ENCODE measurements at regions not wholly inside any gene's neighbourhood (a gene's known extent, or its start where the extent isn't known, plus 50 kb on each side); places are given as distances from the start of the nearest gene placed in this dataset.

DNA sequence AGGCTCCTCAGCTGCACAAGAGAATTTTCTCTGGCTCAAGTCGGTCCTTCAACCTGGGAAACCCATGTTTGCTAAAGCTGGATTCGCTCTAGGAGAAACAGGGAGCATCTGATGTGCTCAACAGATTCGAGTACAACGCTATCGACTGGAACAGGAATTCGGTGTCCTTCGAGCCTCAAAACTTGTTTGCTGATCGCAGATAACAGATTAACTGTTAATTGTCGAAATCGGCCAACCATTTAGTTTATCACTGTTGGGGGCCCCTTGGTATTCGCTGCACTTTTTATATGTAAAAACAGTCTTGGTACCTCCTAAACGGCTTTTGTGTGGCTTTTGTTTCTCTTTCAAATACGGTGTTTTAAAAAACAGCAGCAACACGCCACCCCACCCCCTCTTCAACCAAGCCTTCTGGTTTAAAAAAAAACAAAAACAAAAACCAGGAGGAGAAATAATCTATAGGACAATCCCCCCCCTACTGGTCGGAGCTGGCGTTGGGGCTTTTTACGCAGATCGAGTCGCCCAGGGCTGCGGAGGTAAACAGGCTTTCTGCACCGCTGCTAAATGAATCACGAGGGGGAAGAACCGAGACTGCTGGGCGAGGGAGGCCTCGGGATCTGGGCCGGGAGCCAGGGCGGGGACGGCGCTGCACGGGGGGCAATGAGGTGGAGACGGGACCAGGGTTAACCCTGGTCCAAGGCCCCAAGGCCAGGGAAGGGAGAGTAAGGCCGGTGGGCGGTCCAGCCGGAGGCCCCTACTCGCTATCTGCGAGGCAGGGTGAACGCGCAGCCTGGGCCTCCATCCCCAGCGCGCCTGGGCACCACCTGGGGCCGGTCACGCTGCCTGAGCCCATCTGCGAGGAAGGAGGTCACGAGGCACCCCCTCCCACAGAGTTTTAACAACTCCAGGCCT is 71.7 kb upstream of the BCOR start (continued):
- TF ChIP-seq, protein P1, sequence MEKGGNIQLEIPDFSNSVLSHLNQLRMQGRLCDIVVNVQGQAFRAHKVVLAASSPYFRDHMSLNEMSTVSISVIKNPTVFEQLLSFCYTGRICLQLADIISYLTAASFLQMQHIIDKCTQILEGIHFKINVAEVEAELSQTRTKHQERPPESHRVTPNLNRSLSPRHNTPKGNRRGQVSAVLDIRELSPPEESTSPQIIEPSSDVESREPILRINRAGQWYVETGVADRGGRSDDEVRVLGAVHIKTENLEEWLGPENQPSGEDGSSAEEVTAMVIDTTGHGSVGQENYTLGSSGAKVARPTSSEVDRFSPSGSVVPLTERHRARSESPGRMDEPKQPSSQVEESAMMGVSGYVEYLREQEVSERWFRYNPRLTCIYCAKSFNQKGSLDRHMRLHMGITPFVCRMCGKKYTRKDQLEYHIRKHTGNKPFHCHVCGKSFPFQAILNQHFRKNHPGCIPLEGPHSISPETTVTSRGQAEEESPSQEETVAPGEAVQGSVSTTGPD (CRISPR knock-in tag; IDR thresholded peaks at IDR 0.05) = 0 out of 2 replicates have a peak, but pooled peaks have one; percentile 25
- TF ChIP-seq NR2F6 (IDR thresholded peaks at IDR 0.05) (no peak), NR2F6 (CRISPR knock-in tag; IDR thresholded peaks at IDR 0.05) (peak; percentile 36; the same call in 1 of the 2 replicates), MATR3 (CRISPR knock-in tag; IDR thresholded peaks at IDR 0.05) (no peak), PHF8 (CRISPR knock-in tag; IDR thresholded peaks at IDR 0.05) (peak; percentile 39; the same call in 1 of the 2 replicates), HDAC1 (CRISPR knock-in tag; IDR thresholded peaks at IDR 0.05) (no peak), ZNF614 (CRISPR knock-in tag; IDR thresholded peaks at IDR 0.05; ENCODE audit: borderline replicate concordance) (0 out of 2 replicates have a peak, but pooled peaks have one; percentile 18), NFE2 (CRISPR knock-in tag; IDR thresholded peaks at IDR 0.05) (no peak), ZBTB8A (CRISPR knock-in tag; IDR thresholded peaks at IDR 0.05; ENCODE audit: borderline replicate concordance, low read depth) (no peak), SALL1 (CRISPR knock-in tag; IDR thresholded peaks at IDR 0.05) (peak; percentile 53), ZNF737 (CRISPR knock-in tag; IDR thresholded peaks at IDR 0.05; ENCODE audit: borderline replicate concordance) (no peak), PRPF4 (IDR thresholded peaks at IDR 0.05; ENCODE audit: low read depth, low read length, poor library complexity, severe bottlenecking) (no peak), MAFK (conservative IDR thresholded peaks at IDR 0.05 in 1 of 2, IDR thresholded peaks at IDR 0.05 in 1 of 2; ENCODE audit: low read length in 2 of 2) (no peak), ZNF572 (CRISPR knock-in tag; IDR thresholded peaks at IDR 0.05) (no peak), SRSF1 (optimal IDR thresholded peaks at IDR 0.05; ENCODE audit: low read depth, low read length) (no peak), POLR2AphosphoS2 (IDR thresholded peaks at IDR 0.05; ENCODE audit: low read depth, low read length) (no peak), ZNF644 (CRISPR knock-in tag; IDR thresholded peaks at IDR 0.05; ENCODE audit: low read depth) (no peak), SP140L (CRISPR knock-in tag; IDR thresholded peaks at IDR 0.05; ENCODE audit: borderline replicate concordance) (no peak), SOX13 (IDR thresholded peaks at IDR 0.05) (no peak), SOX13 (CRISPR knock-in tag; conservative IDR thresholded peaks at IDR 0.05 in 1 of 2, IDR thresholded peaks at IDR 0.05 in 1 of 2) (0 out of 4 replicates have a peak, but pooled peaks of 1 of the 2 experiments have one; percentile 11), ZNF232 (CRISPR knock-in tag; IDR thresholded peaks at IDR 0.05; ENCODE audit: borderline replicate concordance) (no peak), HOXD1 (CRISPR knock-in tag; IDR thresholded peaks at IDR 0.05) (no peak), KAT2B (IDR thresholded peaks at IDR 0.05; ENCODE audit: borderline replicate concordance, low read depth, low read length) (no peak), ZNF251 (CRISPR knock-in tag; IDR thresholded peaks at IDR 0.05) (no peak), ZNF547 (CRISPR knock-in tag; IDR thresholded peaks at IDR 0.05) (no peak), ZNF234 (CRISPR knock-in tag; conservative IDR thresholded peaks at IDR 0.05) (no peak)
- TF ChIP-seq, protein P2, sequence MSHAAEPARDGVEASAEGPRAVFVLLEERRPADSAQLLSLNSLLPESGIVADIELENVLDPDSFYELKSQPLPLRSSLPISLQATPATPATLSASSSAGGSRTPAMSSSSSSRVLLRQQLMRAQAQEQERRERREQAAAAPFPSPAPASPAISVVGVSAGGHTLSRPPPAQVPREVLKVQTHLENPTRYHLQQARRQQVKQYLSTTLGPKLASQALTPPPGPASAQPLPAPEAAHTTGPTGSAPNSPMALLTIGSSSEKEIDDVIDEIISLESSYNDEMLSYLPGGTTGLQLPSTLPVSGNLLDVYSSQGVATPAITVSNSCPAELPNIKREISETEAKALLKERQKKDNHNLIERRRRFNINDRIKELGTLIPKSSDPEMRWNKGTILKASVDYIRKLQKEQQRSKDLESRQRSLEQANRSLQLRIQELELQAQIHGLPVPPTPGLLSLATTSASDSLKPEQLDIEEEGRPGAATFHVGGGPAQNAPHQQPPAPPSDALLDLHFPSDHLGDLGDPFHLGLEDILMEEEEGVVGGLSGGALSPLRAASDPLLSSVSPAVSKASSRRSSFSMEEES (CRISPR knock-in tag; IDR thresholded peaks at IDR 0.05) = peak; percentile 46; the same call in 1 of the 2 replicates
- TF ChIP-seq, protein P3, sequence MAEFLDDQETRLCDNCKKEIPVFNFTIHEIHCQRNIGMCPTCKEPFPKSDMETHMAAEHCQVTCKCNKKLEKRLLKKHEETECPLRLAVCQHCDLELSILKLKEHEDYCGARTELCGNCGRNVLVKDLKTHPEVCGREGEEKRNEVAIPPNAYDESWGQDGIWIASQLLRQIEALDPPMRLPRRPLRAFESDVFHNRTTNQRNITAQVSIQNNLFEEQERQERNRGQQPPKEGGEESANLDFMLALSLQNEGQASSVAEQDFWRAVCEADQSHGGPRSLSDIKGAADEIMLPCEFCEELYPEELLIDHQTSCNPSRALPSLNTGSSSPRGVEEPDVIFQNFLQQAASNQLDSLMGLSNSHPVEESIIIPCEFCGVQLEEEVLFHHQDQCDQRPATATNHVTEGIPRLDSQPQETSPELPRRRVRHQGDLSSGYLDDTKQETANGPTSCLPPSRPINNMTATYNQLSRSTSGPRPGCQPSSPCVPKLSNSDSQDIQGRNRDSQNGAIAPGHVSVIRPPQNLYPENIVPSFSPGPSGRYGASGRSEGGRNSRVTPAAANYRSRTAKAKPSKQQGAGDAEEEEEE (CRISPR knock-in tag; IDR thresholded peaks at IDR 0.05; ENCODE audit: borderline replicate concordance) = no peak

Measured in HepG2 (cell line).